ENCODE measurements at regions not wholly inside any gene's neighbourhood (a gene's known extent, or its start where the extent isn't known, plus 50 kb on each side); places are given as distances from the start of the nearest gene placed in this dataset.
"Not testable (repeated sequence)": the region's sequence is repeated elsewhere in the genome, so short reads cannot be mapped to it uniquely, and the experiment has no call there.

DNA sequence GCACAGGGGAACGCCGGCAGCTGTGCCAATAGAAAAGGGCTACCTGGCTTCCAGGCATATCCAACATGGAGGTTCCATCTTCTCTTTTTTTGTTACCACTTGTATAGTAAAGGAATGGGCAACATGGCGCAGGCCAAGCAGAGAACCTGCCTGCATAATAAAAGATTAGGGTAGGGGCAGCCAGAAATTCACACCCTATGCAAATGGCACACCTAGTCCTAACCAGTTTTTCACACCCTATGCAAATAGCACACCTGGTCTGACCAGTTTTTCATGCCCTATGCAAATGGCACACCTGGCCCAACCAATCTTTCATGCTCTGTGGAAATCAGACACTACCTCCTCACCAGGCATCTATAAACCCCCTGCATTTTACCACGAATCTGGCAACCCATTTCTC lies 369.5 kb downstream of the IPMK start:
- H3K4me1 Mint-ChIP-seq, result no peaks in the 10 kb centered on the region
- no peaks in the 10 kb centered on the region for H3K36me3 Mint-ChIP-seq

DNA sequence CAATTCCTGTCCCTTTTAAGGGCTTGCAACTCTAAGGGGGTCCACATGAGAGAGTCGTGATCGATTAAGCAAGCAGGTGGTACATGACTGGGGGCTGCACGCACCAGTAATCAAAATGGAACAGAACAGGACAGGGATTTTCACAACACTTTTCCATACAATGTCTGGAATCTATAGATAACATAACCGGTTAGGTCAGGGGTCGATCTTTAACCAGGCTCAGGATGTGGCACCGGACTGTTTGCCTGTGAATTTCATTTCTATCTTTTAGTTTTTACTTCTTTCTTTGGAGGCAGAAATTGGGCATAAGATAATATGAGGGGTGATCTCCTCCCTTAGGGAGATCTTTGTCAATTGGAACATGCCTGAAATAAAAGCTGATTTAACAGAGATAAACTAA lies 370.1 kb downstream of the IPMK start:
- Mint-ChIP-seq H3K4me1 (no peaks in the 10 kb centered on the region), H3K27me3 (no peaks in the 10 kb centered on the region), H3K9me3 (peaks cover 4% of the 10 kb centered on the region)

More for the DNA sequence above, 369.5 kb downstream of the IPMK start:
- H3K27me3 Mint-ChIP-seq, result no peaks in the 10 kb centered on the region
- peaks cover 4% of the 10 kb centered on the region for H3K9me3 Mint-ChIP-seq
- H3K27ac Mint-ChIP-seq, result no peak overlapping the region
- no peak overlapping the region for H3K4me3 Mint-ChIP-seq
- ATAC-seq, result no peak

DNA sequence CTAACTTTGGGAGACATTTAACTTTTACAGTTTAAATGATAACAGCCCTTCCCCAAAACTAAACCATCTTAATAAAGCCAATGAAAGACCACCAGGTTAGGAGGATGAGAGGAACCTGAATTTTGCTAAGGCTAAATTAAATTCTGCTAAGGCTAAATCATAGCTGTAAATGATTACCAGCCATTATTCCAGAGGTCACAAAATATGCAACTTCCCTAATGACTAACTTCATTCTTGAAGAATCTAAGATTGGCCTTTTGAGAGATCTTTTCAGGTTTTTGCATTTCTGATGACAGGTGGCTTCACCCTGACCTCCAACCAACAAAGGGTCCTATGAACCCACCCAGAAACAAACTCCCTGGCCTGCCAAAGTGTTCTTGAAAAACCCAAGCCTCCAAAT lies 373.3 kb downstream of the IPMK start:
- ATAC-seq, result no peak
- H3K36me3 Mint-ChIP-seq, result no peaks in the 10 kb centered on the region
- H3K9me3 Mint-ChIP-seq, result peaks cover 4% of the 10 kb centered on the region

More for the DNA sequence above, 370.1 kb downstream of the IPMK start:
- Mint-ChIP-seq H3K36me3 (no peaks in the 10 kb centered on the region), H3K27ac (no peak overlapping the region), H3K4me3 (no peak overlapping the region)
- no peak for ATAC-seq

DNA sequence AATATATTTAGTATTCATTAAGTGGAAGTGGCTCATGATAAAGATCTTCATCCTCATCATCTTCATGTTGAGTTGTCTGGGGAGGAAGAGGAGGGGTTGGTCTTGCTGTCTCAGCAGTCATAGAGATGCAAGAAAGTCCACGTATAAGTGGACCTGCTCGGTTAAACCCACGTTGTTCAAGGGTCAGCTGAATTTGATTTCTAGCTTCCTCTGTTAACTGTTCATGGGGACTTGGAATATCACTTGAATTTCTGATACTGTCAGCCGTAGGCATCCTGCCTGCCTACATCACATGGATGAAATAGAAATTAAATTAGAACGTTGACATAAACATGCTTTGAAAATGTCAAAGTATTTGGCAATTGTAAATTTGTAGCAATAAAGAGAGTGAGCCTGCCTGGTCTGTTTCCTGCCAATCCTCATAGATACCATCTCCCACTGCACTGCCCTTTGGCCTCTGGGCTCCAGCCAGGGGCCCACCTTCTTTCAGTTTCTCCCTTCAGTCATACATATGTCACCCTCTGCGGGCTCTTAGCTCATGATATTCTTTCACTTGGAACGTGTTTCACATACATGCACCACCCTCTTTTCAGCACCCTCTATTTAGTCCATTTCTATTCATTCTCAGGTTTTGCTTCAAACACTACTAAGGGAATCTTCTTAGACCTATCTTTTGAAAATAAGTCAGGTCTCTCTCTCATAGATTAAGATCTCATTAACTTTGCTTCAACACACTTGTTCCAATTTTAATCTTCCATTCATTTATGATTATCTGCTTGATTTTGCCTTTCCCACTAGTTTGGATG lies 376.3 kb downstream of the IPMK start:
- Mint-ChIP-seq H3K4me3 (no peak overlapping the region), H3K27me3 (no peaks in the 10 kb centered on the region), H3K27ac (no peak overlapping the region), H3K36me3 (no peaks in the 10 kb centered on the region), H3K4me1 (no peaks in the 10 kb centered on the region), H3K9me3 (no peaks in the 10 kb centered on the region)
- no peak for ATAC-seq

More for the DNA sequence above, 373.3 kb downstream of the IPMK start:
- no peaks in the 10 kb centered on the region for H3K4me1 Mint-ChIP-seq
- H3K4me3 Mint-ChIP-seq, result no peak overlapping the region
- no peak overlapping the region for H3K27ac Mint-ChIP-seq
- H3K27me3 Mint-ChIP-seq, result no peaks in the 10 kb centered on the region

DNA sequence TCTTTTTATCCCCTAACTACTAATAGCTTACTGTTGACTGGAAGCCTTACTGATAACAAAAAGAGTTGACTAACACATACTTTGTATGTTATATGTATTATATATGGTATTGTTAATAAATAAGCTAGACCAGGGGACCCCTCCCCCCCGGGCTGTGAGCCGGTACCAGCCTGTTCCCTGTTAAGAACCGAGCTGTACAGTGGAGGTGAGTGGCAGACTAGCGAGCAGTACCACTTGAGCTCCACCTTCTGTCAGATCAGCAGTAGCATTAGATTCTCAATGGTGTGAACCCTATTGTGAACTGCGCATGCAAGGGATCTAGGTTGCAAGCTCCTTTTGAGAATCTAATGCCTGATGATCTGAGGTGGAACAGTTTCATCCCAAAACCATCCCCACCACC lies 377.0 kb downstream of the IPMK start:
- H3K4me1 Mint-ChIP-seq, result no peaks in the 10 kb centered on the region
- H3K36me3 Mint-ChIP-seq, result no peaks in the 10 kb centered on the region
- no peak overlapping the region for H3K27ac Mint-ChIP-seq
- no peak for ATAC-seq
- no peak overlapping the region for H3K4me3 Mint-ChIP-seq
- no peaks in the 10 kb centered on the region for H3K27me3 Mint-ChIP-seq
- no peaks in the 10 kb centered on the region for H3K9me3 Mint-ChIP-seq

DNA sequence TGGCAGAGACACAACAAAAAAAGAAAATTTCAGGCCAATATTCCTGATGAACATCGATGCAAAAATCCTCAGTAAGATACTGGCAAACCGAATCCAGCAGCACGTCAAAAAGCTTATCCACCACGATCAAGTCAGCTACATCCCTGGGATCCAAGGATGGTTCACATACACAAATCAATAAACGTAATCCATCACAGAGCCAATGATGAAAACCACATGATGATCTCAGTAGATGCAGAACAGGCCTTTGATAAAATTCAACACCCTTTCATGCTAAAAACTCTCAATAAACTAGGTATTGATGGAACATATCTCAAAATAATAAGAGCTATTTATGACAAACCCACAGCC lies 382.1 kb downstream of the IPMK start:
- H3K9me3 Mint-ChIP-seq, H3K27ac Mint-ChIP-seq, H3K36me3 Mint-ChIP-seq, H3K27me3 Mint-ChIP-seq, H3K4me1 Mint-ChIP-seq, ATAC-seq, H3K4me3 Mint-ChIP-seq: not testable (repeated sequence)

DNA sequence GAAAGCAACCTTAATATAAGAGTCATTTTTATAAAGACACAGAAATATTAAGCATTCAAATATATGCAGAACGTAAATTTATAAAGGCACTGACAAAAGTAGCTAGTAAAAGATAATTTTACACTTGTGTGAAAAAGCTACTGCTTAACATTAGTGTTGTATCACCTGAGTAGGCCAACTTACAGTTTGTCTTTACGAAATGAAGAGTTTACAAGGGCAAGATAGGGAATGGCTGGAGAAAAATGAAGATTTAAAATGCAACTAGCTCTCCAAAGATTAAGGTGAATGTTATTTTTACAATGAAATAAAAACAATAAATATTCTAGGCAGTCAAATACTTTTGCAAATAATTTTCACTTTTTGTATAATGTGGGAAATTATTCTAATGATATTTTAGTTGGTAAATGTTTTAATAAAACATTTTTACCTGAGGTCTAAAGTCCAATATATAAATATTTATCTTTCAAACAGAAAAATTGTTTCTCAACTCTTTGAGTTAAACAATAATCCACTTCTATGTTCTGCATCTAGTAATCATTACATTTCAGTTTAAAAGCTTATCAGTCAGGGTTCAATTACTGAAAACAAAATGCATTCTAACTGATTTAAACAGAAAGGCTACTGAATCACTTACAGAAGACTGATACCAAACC lies 382.6 kb downstream of the IPMK start:
- ATAC-seq, result no peak
- Mint-ChIP-seq H3K4me1 (no peaks in the 10 kb centered on the region), H3K27me3 (no peaks in the 10 kb centered on the region), H3K36me3 (no peaks in the 10 kb centered on the region), H3K9me3 (no peaks in the 10 kb centered on the region), H3K27ac (no peak overlapping the region), H3K4me3 (no peak overlapping the region)

DNA sequence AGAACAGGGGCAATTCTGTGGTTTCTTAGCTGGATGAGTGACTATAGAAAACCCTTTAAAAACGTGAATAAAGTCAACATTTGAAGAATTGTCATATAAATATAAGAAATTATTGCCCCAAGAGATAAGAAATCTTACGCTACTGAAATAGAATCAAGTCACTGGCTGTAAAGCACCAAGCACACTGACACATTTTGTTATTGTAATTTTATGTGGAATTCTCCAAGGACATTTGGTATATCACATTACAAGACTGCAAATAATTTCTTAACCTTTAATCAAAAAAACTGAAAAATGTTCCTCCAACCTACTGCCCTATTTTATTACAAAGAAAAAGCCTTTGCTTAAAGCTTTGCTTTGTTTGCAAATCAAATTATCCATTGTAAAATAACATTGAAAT lies 383.3 kb downstream of the IPMK start:
- no peak for ATAC-seq
- no peaks in the 10 kb centered on the region for H3K36me3 Mint-ChIP-seq
- H3K27me3 Mint-ChIP-seq, result no peaks in the 10 kb centered on the region
- H3K4me1 Mint-ChIP-seq, result no peaks in the 10 kb centered on the region
- H3K27ac Mint-ChIP-seq, result no peak overlapping the region
- no peak overlapping the region for H3K4me3 Mint-ChIP-seq
- no peaks in the 10 kb centered on the region for H3K9me3 Mint-ChIP-seq

DNA sequence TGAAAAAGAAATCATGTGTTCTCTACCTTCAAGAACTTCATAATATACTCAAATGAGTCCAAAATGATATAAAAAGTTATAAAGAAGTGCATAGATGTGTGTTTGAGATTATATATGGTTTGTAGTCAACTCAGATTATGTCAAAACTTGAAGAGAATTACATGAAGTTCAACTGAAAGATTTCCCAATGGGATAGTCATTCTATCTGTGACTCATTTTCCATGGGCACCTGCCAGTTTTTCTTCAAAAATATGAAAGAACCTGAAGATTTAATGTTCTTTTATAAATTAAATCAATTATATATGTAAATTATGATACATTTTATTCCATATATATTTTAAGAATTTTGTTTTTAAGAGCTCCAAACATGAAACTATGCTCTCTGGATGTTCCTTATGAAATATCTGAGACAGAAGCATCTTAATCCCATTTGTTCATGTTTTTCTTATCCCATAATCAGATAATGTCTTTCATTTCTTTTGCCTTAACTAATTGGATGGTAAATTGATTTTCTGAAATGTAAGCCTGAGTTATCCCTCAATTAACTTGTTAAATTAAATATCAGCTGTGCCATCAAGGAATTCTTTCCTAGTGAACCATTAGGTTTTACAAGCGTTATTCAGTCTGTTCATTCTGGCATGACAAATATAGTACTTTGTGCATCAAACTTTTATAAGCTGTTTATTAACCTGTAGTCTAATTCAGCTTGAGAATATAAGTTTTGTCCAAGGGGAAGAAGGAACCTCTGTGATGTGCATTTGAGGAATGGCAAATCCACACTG lies 387.1 kb downstream of the IPMK start:
- H3K27me3 Mint-ChIP-seq, result no peaks in the 10 kb centered on the region
- no peak overlapping the region for H3K27ac Mint-ChIP-seq
- ATAC-seq, result no peak
- no peaks in the 10 kb centered on the region for H3K36me3 Mint-ChIP-seq
- H3K4me3 Mint-ChIP-seq, result no peak overlapping the region
- no peaks in the 10 kb centered on the region for H3K4me1 Mint-ChIP-seq
- H3K9me3 Mint-ChIP-seq, result no peaks in the 10 kb centered on the region

DNA sequence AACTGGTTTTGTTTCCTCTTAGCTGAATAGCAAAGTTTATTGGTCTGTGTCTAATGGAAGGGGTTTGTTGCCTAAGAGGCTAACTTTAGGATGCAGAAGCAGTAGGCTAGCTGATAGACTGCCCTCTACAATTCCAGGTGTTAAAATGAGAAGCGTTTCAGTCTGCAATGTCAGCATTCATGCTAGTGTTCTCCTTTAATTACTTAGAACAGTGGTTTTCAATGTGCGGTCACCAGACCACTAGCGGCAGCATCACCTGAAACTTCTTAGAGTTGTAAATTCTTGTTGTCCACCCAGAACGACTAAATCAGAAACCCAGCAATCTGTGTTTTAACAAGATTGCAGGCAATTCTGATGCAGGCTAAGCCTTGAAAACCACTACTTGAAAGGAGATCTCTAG lies 392.9 kb downstream of the IPMK start:
- ATAC-seq, result no peak
- H3K4me1 Mint-ChIP-seq, result no peaks in the 10 kb centered on the region
- H3K36me3 Mint-ChIP-seq, result no peaks in the 10 kb centered on the region
- H3K4me3 Mint-ChIP-seq, result no peak overlapping the region
- H3K27me3 Mint-ChIP-seq, result no peaks in the 10 kb centered on the region
- no peak overlapping the region for H3K27ac Mint-ChIP-seq
- no peaks in the 10 kb centered on the region for H3K9me3 Mint-ChIP-seq

DNA sequence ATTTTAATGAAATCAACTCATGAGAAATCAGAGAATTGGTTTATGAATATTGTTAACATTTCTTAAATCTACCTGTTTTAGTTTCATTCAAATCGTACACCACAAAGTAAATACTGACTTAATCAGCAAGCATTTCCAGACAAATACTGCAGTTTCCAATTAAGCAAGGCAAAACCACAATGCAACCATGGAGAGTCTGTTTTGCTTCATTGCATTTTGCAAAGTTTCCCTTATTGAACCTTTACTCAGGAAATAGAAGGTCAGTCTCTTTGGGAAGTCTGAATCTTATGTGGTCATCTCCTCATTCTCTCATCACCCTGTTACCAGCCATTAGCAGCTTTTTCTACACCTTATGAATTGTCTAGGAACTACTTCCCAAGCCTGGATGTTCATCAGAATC lies 400.5 kb downstream of the IPMK start:
- Mint-ChIP-seq H3K9me3 (no peaks in the 10 kb centered on the region), H3K4me3 (no peak overlapping the region), H3K27me3 (no peaks in the 10 kb centered on the region)

DNA sequence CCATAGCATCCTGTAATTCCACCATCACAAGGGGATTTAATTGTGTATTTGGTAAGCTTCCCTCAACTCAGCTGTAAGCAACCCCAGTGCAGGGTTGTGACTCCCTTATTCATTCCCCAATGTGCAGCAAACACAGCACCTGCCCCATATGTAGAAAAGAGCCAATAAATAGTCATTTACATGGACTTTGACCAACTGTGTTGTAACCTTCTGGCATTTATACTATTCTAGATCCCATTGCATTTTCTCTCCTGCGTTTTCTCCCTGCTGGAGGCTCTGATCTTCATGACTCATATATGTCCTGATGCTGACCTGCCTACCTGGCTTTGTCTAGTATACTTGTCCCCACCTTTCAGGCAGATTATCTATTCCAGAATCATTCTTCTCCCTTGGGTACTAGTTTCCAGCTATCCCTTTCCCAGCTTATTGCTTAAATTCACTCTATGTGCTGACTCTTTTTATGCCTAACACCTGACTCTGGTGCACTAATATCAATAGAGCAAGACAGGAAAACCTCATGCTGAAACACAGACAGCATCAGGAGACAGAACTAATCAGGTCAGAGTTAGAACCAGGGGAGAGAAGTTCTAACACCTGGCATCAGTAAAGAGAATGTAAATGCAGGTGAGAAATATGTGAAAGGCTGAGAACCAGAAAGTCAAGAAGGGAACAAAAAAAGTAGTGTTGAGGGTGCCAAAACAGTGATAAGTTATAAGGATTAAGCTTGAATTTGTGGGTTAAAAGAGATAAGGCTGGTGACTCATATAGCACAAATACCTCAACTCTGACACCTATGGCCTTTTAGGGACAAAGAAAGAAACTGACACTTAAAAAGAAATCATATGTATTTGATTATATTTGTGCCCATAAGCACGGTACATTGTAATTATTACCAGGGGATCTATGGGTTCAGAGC lies 402.7 kb downstream of the IPMK start:
- Mint-ChIP-seq H3K36me3 (no peaks in the 10 kb centered on the region), H3K27me3 (no peaks in the 10 kb centered on the region), H3K4me1 (no peaks in the 10 kb centered on the region), H3K9me3 (no peaks in the 10 kb centered on the region), H3K4me3 (no peak overlapping the region), H3K27ac (no peak overlapping the region)
- ATAC-seq, result no peak

More for the DNA sequence above, 400.5 kb downstream of the IPMK start:
- Mint-ChIP-seq H3K27ac (no peak overlapping the region), H3K4me1 (no peaks in the 10 kb centered on the region), H3K36me3 (no peaks in the 10 kb centered on the region)
- no peak for ATAC-seq

DNA sequence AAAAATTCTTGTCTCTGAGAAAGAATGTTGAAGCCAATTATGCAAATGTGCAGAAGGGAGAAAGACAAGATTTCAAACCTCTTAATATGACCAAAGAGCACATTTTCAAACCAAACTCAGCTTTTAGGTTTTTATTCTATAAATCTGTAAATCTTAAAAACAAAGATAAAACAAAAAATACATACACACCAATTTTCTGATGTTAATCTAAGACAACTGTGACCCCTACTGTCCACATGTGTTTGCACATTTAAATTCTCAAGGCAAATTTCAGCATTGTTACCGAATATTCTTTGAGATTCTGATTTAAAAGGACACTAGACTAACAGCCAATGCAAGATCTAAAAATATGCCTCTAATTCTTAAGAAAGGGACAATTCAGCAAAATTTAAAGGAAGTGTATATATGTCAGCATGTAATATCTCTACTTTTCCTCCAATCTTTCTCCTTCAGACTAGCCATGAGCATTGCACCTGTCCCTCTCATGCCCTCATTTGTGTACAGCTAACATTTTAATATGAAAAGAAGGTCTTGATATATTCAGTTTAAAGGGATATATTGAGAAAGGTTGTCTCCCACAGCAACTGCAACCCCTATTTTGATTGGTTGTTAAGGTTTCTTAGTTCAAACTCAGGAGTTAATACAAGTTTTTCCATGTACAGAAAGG lies 417.9 kb downstream of the IPMK start:
- ATAC-seq, result no peak
- Mint-ChIP-seq H3K4me3 (no peak overlapping the region), H3K36me3 (no peaks in the 10 kb centered on the region), H3K9me3 (no peaks in the 10 kb centered on the region), H3K27me3 (no peaks in the 10 kb centered on the region), H3K27ac (no peak overlapping the region), H3K4me1 (no peaks in the 10 kb centered on the region)

DNA sequence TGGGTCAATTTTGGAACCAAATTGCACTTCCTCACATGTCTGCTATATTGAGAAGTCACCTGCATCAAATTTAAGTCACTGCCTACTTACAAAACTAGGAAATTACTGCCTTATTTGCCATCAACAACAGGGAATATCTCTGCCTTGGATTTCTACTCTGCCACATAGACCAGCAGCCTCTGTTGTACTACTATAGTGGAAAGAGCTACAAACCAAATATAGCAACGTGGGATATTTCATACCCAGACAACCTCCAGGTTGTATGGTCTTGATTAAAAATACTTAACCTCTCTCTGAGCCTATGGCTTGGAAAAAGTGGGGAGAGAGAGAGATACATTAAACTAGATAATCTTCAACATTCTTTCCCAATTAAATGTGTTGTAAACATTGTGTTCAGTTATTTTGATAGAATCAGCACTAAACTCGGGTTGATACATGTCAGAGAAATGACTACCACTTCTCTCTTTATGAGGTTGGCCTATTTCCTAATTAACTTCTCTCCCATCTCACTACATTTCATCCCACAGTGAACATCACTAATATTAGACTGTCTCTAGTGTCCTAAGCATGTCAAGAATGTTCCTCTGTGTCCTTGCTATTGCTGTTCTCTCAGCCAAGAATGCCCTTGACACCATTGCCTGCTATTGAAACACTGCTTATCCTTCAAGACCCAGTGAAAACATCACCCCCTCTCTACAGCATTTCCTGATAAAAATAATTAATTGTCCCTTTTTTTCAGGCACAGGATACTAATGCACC lies 421.2 kb downstream of the IPMK start:
- H3K27me3 Mint-ChIP-seq, result no peaks in the 10 kb centered on the region
- H3K4me3 Mint-ChIP-seq, result no peak overlapping the region
- H3K27ac Mint-ChIP-seq, result no peak overlapping the region
- no peaks in the 10 kb centered on the region for H3K9me3 Mint-ChIP-seq
- H3K36me3 Mint-ChIP-seq, result no peaks in the 10 kb centered on the region
- no peaks in the 10 kb centered on the region for H3K4me1 Mint-ChIP-seq
- ATAC-seq, result no peak

Measured in stimulated activated memory B cell treated with anti-CD40 and anti-IgM and Interleukin-4, amounts not matched to agents 10 μg/mL and 1 μg/mL and 100 μg/mL, for 72 hours (primary cell).